LHCN-M2 (cell line): ENCODE measurements at regions not wholly inside any gene's neighbourhood (a gene's known extent, or its start where the extent isn't known, plus 50 kb on each side); places are given as distances from the start of the nearest gene placed in this dataset.

Experiments used
- DNase-seq: peaks from one replicate; pipeline ENCODE4 v3.0.0-alpha.2; 2012; ENCODE audit warnings: low read depth

DNA sequence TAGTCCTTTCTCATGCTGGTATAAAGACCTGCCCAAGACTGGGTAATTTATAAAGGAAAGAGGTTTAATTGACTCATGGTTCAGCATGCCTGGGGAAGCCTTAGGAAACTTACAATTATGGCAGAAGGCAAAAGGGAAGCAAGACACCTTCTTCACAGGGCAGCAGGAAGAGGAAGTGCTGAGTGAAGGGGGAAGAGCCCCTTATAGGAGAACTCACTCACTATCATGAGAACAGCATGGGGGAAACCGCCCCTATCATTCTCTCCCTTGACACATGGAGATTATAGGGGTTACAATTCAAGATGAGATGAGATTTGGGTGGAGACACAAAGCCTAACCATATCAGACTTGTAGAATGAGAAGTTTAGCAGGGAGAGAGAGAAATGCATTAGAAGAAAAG, 373.3 kb upstream of the DIAPH2 start:
- DNase-seq, result no peak

DNA sequence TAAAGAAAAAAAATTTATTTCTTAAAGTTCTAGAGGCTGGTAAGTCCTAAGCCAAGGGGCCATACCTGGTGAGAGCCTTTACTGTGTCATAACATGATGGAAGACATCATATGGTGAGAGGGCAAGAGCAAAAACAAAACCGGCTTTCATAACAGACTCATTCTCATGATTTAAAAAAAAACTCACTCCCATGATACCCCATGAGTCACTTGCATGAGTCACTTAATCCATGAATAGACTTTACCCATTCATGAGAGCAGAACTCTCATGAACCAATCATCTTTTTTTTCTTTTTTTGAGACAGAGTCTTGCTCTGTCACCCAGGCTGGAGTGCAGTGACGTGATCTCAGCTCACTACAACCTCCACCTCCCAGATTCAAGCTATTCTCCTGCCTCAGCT, 369.7 kb upstream of the DIAPH2 start:
- peak; percentile 71 for DNase-seq

GRCh38 chrX:96361844-96362243, 322.8 kb upstream of the DIAPH2 start:
- no peak for DNase-seq

- peak; percentile 52 for DNase-seq
These were observed 312.2 kb upstream of the DIAPH2 start for GRCh38 chrX:96372313-96373046.

DNA sequence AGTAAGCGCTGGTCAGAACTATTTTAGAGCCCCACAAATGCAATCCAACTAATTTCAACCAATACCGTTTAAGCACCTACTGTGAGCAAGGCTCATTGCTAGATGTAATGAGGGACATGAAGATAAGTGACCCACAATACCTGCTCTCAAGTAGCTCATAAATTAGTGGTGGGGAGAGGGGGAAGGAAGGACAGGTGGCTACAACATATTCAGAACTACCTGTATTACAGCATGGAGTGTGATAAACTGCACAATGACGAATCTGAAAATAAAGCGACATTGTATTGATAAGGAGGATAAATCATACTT, 311.6 kb upstream of the DIAPH2 start:
- no peak for DNase-seq

- DNase-seq, result no peak
These were observed 308.4 kb upstream of the DIAPH2 start for GRCh38 chrX:96376266-96376665.

DNA sequence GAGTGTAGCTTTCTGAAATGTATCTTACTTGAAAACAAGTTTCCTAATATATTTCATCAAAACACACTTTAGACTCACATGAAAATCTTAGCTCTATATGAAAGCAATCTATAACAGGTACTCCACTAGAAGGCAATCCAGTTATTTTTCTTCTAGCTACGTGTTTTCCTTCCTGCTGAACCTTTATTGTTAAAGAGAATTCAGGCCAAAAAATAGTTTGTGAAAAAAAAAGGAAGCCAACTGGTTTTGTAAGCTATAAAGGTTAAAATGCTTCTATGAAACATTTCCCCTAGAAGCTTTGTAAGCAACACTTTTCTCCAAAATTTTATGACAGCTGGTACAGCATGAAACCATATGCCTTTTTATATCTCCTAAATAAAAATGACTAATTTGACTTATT, 304.7 kb upstream of the DIAPH2 start:
- no peak for DNase-seq

GRCh38 chrX:96382018-96382417, 302.6 kb upstream of the DIAPH2 start:
- no peak for DNase-seq

GRCh38 chrX:96383428-96383827, 301.2 kb upstream of the DIAPH2 start:
- DNase-seq, result no peak

GRCh38 chrX:96386325-96386724, 298.3 kb upstream of the DIAPH2 start:
- no peak for DNase-seq

DNA sequence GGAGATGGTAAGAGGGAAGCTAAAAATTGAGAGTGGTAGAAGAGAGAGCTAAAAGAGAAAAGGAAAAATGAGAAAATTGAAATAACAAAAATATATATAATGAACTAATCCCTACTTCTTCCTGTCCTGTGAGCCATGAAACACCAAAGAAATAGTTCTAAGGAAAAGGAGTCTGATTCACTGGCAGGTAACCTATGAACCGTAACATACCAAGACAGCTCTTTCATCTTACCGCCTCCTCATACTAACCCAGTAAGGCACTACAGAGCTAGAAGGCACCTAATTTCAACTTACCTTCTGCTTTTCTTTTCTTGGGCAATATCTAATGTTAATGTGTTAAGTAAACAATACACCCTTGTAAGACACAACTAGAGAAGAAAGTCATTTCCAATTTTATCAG, 297.7 kb upstream of the DIAPH2 start:
- no peak for DNase-seq

DNA sequence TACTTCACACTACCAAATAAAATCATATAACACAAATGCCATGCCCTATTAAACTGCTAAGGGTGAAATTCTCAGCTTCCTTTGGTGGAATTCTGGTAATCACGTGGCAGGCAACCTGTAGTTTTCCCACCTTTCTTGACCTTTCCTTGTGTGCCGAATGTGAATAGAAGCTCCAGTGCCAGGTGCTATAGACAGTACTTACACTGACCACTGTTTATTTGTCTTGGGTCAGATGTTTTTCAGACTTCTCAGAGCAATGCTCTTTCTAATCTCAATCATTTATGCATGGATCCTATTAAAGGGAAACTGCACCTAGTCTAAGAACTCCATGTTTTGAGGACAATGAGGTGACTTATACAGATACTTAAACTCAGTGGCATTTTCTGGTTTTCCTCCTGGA, 296.8 kb upstream of the DIAPH2 start:
- DNase-seq, result no peak

GRCh38 chrX:96389281-96390047, 295.2 kb upstream of the DIAPH2 start:
- no peak for DNase-seq

- DNase-seq, result peak; percentile 14
These were observed 290.0 kb upstream of the DIAPH2 start for GRCh38 chrX:96394598-96394997.

DNA sequence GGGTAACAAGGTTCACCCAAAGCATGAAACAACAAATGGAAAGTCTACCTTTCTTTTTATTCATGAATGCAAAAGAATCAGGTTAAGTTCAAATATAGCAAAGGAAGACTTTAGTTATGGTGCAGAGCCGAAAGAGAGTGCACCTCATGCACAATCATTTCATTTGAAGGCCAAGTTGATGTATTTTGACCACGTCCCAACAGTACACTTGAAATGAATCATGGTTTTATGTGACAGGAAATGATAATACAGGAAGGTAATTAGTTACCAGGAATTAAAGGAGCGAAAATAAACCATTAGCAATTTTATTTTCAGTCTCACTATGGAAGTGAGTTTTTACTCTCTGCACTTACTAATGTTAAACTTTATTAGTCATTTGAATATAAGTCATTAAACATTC, 281.2 kb upstream of the DIAPH2 start:
- no peak for DNase-seq

DNA sequence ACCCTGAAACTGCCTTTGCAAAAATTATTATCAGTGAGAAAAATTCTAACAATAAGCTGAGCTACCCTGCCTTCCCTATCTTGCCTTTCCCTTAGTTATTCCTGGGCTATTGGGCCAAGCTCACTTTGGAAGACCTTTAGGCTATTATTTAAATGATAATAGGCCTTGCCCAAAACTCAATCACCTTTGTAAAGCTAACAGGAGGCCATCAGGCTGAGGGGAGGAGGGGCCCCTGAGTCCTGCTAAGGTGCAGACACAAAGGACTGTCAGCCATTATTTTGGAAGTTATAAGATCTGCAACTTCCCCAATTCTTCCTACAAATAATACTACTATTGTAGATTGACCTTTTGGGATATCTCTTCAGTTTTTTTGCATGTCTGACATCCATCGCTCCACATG, 278.8 kb upstream of the DIAPH2 start:
- no peak for DNase-seq

- peak; percentile 32 for DNase-seq
These were observed 277.6 kb upstream of the DIAPH2 start for GRCh38 chrX:96407072-96407471.

GRCh38 chrX:96407501-96407900, 277.1 kb upstream of the DIAPH2 start:
- peak; percentile 69 for DNase-seq

DNA sequence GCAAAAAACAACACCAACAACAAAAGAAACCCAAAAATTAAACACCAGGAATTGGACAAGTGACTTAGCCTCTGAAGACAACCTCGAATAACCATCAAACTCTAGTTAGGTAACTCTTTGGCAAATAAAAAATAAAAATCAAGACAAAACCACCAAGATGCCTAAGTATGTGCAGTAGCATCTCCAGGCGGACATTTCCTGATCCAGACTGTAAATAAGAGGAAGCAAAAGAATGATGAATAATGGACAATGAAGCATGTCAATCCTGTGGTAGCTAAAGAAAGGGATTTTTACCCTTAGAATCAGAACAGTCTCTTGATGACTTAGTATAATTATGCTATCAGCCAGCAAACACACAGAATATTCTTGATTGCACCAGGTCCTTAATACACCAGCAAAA, 276.7 kb upstream of the DIAPH2 start:
- no peak for DNase-seq

DNA sequence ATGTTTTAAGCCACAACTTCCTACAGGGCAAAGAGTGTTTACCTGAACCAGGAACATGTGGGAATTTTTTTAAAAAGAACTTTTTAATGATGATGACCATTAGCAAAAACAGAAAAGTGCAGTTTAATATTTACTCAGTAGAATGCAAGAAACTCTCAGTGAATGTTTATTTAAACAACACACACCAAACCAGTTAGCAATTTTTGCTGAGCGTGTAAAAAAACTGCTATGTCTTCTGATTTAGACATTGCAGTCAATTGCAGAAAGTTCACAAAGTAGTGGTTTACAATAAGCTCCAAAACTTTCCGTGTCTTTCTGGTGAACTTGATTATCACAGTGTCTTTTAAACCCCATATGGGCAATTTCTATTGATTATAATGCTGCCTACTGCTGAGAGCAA, 273.7 kb upstream of the DIAPH2 start:
- no peak for DNase-seq

DNA sequence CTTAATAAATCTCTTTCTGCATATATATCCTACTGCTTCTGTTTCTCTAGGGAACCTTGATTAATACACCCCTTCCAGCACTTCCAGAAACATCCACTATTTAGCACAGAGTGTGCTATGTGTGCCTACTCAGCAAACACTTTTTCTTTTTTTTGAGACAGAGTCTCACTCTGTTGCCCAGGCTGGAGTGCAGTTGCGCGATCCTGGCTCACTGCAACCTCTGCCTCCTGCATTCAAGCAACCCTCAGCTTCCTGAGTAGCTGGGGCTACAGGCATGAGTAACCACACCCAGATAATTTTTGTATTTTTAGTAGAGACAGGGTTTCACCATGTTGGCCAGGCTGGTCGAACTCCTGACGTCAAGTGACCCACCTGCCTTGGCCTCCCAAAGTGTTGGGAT, 266.9 kb upstream of the DIAPH2 start:
- DNase-seq, result no peak

GRCh38 chrX:96424007-96424406, 260.6 kb upstream of the DIAPH2 start:
- DNase-seq, result peak; percentile 47

GRCh38 chrX:96425200-96425599, 259.4 kb upstream of the DIAPH2 start:
- no peak for DNase-seq
